ENCODE measurements at regions not wholly inside any gene's neighbourhood (a gene's known extent, or its start where the extent isn't known, plus 50 kb on each side); places are given as distances from the start of the nearest gene placed in this dataset.

DNA sequence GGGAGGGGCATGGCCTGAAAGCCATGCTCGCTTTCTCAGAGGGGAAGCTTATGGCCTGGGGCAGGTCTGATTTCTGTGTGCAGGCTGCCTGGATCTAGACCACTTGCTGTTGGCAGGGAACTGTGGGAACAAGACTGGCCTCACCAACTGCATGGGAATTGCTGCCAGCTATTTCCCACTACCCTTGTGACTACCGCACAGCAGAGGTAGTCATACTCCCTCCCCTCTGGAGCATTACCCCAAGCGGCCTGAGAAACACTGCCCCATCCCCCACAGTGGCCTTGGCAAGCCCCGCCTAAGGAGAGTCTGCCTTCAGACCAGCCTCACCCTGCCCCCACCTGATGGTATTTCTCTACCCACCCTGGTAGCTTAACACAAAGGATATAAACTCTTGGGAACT, 199.4 kb upstream of the CADM2 start:
- Histone ChIP-seq H3K9me3 (no peaks in the 10 kb centered on the region), H3K4me3 (no peak overlapping the region), H3K27ac (no peak overlapping the region), H3K4me1 (no peaks in the 10 kb centered on the region), H3K27me3 (no peaks in the 10 kb centered on the region), H3K36me3 (no peaks in the 10 kb centered on the region)
- TF ChIP-seq POLR2AphosphoS5 (IDR thresholded peaks at IDR 0.05): no peak
- no peak for TF ChIP-seq POLR2A (IDR thresholded peaks at IDR 0.05)
- TF ChIP-seq, protein P1, sequence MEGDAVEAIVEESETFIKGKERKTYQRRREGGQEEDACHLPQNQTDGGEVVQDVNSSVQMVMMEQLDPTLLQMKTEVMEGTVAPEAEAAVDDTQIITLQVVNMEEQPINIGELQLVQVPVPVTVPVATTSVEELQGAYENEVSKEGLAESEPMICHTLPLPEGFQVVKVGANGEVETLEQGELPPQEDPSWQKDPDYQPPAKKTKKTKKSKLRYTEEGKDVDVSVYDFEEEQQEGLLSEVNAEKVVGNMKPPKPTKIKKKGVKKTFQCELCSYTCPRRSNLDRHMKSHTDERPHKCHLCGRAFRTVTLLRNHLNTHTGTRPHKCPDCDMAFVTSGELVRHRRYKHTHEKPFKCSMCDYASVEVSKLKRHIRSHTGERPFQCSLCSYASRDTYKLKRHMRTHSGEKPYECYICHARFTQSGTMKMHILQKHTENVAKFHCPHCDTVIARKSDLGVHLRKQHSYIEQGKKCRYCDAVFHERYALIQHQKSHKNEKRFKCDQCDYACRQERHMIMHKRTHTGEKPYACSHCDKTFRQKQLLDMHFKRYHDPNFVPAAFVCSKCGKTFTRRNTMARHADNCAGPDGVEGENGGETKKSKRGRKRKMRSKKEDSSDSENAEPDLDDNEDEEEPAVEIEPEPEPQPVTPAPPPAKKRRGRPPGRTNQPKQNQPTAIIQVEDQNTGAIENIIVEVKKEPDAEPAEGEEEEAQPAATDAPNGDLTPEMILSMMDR (IDR thresholded peaks at IDR 0.05): no peak
- no peak for TF ChIP-seq EP300 (IDR thresholded peaks at IDR 0.05)
- ATAC-seq: no peak
- 69% methylated on average over 2 of the region's 4 CpGs; no CpG with 5 or more reads in 1 of the 2 donors for WGBS, 2 donors (ENCODE audit: low coverage in 1 of 2)

DNA sequence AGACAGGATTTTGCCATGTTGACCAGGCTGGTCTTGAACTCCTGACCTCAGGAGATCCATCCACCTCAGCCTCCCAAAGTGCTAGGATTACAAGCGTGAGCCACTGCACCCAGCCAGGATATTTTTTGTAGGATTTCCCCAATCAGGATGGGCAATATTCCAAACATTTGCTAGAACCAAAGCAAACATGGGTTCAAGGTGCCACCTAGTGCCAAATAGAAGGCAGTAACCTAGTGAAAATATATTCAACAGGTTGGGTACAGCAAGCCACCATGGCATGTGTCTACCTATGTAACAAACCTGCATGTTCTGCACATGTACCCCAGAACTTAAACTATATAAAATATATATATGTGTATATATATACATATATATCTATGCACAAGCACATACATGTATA, 185.9 kb upstream of the CADM2 start:
- 63% methylated on average over 1 of the region's 1 CpG; no CpG with 5 or more reads in 1 of the 2 donors for WGBS, 2 donors (ENCODE audit: low coverage in 1 of 2)
- H3K36me3 ChIP-seq: no peaks in the 10 kb centered on the region
- TF ChIP-seq POLR2AphosphoS5 (IDR thresholded peaks at IDR 0.05): no peak
- no peak for TF ChIP-seq EP300 (IDR thresholded peaks at IDR 0.05)
- TF ChIP-seq, protein P1 (IDR thresholded peaks at IDR 0.05): no peak
- TF ChIP-seq POLR2A (IDR thresholded peaks at IDR 0.05): no peak
- H3K27ac ChIP-seq: no peak overlapping the region
- H3K9me3 ChIP-seq: peaks cover 0 to 16% (median 0%) of the 10 kb centered on the region in 3 donors
- no peak overlapping the region for H3K4me3 ChIP-seq
- H3K27me3 ChIP-seq: no peaks in the 10 kb centered on the region
- no peaks in the 10 kb centered on the region for H3K4me1 ChIP-seq
- no peak for ATAC-seq

DNA sequence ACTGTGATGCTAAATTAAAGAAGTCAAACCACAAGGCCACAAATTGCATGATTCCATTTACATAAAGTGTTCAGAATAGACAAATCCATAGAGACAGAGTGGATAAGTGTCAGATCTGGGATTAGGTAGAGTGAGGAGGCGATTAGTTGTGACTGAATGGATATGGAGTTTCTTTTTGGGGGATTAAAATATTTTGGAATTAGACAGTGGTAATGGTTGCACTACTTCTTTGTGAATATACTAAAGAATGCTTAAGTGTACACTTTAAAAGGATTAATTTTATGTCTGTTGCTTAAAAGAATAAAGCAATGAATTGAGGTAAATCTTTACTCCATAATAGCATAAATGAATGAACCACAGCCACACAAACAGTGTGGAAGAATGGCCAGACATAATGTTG, 175.5 kb upstream of the CADM2 start:
- H3K4me3 ChIP-seq: no peak overlapping the region
- no peak for ATAC-seq
- H3K27me3 ChIP-seq: no peaks in the 10 kb centered on the region
- no peaks in the 10 kb centered on the region for H3K4me1 ChIP-seq
- no peaks in the 10 kb centered on the region for H3K36me3 ChIP-seq
- no peak for TF ChIP-seq POLR2A (IDR thresholded peaks at IDR 0.05)
- no peak for TF ChIP-seq EP300 (IDR thresholded peaks at IDR 0.05)
- TF ChIP-seq, protein P1 (IDR thresholded peaks at IDR 0.05): no peak
- no peak for TF ChIP-seq POLR2AphosphoS5 (IDR thresholded peaks at IDR 0.05)
- no peaks in the 10 kb centered on the region for H3K9me3 ChIP-seq
- 83 to 88% methylated on average over 1 of the region's 1 CpG for WGBS, 2 donors (ENCODE audit: low coverage in 1 of 2)
- H3K27ac ChIP-seq: no peak overlapping the region

DNA sequence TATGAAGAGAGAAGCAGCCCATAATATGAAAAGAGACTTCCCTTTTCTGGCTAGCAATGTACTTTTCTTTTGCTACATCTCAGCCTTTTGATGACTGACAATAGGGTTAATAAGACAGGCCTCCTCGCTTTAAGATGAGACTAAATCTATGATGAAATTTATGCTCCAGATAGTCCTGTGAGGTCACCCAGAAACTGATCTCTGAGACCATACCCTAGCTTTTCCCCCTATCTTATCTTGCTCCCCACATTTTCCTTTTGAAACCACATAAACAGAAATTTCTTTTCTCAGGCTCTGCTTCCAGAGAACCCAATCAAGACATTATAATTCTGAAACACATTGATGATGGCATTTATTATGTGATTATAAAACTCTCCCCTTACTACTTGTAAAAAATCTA, 168.8 kb upstream of the CADM2 start:
- 69 to 89% methylated on average over 1 of the region's 1 CpG for WGBS, 2 donors (ENCODE audit: low coverage in 1 of 2)
- Histone ChIP-seq H3K27me3 (no peaks in the 10 kb centered on the region), H3K36me3 (no peaks in the 10 kb centered on the region), H3K4me1 (no peaks in the 10 kb centered on the region), H3K4me3 (no peak overlapping the region), H3K27ac (no peak overlapping the region), H3K9me3 (no peaks in the 10 kb centered on the region)
- ATAC-seq: no peak
- TF ChIP-seq EP300 (IDR thresholded peaks at IDR 0.05) (no peak), POLR2A (IDR thresholded peaks at IDR 0.05) (no peak), POLR2AphosphoS5 (IDR thresholded peaks at IDR 0.05) (no peak)
- TF ChIP-seq, protein P1 (IDR thresholded peaks at IDR 0.05): no peak

DNA sequence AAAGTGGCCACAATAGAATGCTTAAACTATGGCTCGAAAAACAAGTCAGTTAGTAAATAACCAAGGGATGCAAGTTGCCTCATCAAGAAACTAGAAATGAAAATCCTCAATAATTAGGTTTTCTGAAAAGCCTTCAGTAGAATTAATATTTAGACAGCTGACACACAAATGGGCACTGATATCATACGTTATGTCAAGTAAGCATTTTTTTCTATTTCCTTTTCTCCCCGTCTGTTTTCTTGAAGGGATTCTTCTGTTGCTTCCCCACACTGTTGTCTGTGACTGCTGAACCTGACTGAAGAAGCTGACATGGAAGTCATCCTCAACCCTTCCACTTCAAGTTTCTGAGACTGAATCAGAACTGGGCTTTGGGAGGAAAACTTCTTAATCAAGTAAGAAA, 151.8 kb upstream of the CADM2 start:
- no peak for ATAC-seq
- H3K4me3 ChIP-seq: no peak overlapping the region
- peaks cover 0 to 6% (median 0%) of the 10 kb centered on the region in 3 donors for H3K9me3 ChIP-seq
- H3K27me3 ChIP-seq: no peaks in the 10 kb centered on the region
- WGBS, 2 donors (ENCODE audit: low coverage in 1 of 2): 62% methylated on average over 3 of the region's 3 CpGs
- TF ChIP-seq POLR2AphosphoS5 (IDR thresholded peaks at IDR 0.05): no peak
- no peak for TF ChIP-seq POLR2A (IDR thresholded peaks at IDR 0.05)
- TF ChIP-seq EP300 (IDR thresholded peaks at IDR 0.05): no peak
- TF ChIP-seq, protein P1 (IDR thresholded peaks at IDR 0.05): no peak
- H3K27ac ChIP-seq: no peak overlapping the region
- no peaks in the 10 kb centered on the region for H3K36me3 ChIP-seq
- H3K4me1 ChIP-seq: no peaks in the 10 kb centered on the region

All from gastroesophageal sphincter (tissue), 4 donors.